ENCODE measurements at regions not wholly inside any gene's neighbourhood (a gene's known extent, or its start where the extent isn't known, plus 50 kb on each side); places are given as distances from the start of the nearest gene placed in this dataset.
A peak's percentile ranks its signal among the peaks of the same experiment; 100 is the strongest.
"Not testable (repeated sequence)": the region's sequence is repeated elsewhere in the genome, so short reads cannot be mapped to it uniquely, and the experiment has no call there.

- no peak for DNase-seq
Observed at GRCh38 chr6:137933696-137934095, 66.6 kb downstream of the TNFAIP3 start.

GRCh38 chr6:137936798-137937197 is 69.7 kb downstream of the TNFAIP3 start:
- DNase-seq: no peak

- DNase-seq: no peak
Observed at GRCh38 chr6:137937834-137938233, 70.8 kb downstream of the TNFAIP3 start.

DNA sequence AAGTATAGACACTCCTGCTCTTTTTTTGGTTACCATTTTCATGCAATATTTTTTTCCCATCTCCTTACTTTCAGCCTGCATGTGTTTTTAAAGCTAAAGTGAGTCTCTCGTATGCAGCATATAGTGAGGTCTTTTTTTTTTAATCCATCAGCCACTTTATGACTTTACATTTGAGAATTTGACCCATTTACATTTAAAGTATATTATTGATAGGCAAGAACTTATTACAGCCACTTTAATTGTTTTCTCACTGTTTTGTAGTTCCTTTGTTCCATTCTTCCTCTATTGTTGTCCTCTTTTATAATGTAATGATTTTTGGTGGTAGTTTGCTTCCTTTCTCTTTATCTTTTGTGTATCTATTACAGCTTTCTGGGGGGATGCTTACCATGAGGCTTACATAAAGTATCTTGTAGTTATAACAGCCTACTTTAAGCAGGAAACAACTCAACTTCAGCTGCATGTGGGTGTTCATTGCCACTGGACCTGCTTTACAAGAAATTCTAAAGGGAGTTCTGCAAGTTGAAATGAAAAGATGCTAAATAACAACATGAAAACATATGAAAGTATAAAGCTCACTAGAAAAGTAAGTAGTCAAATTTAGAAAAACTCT is 71.8 kb downstream of the TNFAIP3 start:
- DNase-seq: no peak

GRCh38 chr6:137941995-137942394 is 74.9 kb downstream of the TNFAIP3 start:
- DNase-seq: no peak

DNA sequence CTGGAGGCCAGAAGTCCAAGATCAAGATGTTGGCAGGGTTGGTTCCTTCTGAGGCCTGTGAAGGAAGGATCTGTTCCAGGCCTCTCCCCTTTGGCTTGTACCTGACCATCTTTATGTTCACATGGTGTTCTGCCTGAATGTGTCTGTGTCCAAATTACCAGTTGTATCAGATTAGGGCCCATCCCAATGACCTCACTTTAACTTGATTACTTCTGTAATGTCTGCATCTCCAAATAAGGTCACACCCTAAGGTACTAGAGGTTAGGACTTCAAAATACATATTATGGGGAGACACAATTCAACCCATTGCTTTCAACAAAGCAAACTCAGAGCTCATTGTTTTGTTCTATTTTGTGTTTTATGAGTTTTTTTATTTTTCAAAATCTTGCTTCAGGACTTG is 75.7 kb downstream of the TNFAIP3 start:
- no peak for DNase-seq

DNA sequence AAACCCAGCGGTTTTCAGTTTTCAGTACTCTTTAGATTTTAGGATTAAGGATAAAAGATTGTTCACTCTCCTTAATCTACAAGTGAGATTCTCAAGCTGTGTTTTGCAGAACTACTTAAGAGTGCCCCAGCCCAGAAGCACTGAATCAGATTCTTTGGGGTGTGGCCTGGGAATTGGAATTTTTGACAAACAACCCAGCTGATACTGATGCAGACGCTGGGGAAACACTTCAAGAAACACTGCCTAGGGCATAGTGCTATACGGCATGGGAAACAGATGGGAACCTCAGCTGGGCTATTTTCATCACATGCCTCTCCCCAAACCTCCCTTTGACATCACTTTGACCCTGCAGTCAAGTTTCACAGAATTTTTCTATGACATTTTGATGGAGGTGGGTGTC is 77.3 kb downstream of the TNFAIP3 start:
- DNase-seq: not testable (repeated sequence)

DNA sequence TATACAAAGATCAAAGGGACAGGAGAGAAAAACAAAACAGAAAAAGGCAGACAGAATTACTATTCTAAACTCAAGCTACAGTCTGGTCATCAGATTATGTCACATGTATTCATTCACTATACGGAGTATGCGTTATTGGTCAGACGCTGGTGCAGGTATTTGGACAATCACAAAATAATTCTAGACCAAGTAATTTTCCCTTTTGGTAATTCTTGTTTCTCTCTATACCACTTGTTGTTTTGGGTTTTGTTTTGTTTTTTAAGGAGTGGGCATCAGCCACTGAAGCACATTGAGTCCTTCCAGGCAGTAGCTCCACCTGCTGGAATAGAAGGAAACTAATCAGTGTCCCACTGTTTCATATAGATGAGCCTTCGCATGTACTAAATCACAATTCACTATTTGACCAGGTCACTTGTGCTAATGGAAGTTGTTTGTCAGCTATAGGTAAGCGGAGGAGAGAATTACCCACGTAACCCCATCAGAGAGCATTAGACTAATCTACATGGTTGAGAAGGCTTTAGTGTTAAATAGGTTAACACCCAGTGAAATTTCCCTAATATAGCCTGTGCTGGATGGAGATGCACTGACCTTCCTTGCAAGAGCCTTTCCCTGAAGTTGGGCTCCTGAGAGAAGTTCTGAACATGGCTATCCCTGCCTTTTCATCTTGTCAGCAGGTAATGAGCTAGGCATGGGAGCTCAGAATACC is 77.9 kb downstream of the TNFAIP3 start:
- peak in 1 of 2 donors; percentile 49 for DNase-seq

DNA sequence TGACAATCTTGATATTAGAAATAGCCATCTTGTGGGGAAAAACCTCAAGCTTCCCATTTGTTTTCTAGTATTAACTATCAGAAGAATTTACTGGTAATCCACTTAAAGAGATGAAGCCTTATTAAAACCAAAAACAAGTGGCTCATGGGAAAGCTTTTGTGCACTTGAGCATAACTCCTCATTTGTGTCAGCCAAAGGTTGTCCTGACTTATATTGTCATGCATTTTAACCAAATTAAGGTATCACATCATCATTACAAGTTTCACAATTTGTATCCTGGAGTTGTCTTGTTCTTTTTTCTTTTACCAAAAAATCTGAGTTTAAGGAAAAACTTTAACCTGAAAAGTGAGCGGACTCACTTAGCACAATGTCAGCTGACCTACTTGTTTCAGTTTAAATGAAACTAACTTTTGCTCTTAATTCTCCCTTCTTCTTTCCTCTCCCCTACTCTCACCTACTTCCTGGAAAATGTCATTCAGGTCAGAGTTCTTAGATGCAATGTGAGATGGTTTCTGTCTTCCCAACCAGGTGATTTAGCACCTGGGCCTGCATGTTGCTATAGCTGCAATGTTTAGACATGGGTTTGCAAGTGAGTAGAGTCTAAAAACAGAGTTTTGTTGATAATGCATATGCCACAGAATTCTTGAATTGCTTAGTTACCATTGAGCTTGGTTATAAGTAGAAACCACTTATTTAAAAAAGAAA is 82.8 kb downstream of the TNFAIP3 start:
- DNase-seq: no peak

DNA sequence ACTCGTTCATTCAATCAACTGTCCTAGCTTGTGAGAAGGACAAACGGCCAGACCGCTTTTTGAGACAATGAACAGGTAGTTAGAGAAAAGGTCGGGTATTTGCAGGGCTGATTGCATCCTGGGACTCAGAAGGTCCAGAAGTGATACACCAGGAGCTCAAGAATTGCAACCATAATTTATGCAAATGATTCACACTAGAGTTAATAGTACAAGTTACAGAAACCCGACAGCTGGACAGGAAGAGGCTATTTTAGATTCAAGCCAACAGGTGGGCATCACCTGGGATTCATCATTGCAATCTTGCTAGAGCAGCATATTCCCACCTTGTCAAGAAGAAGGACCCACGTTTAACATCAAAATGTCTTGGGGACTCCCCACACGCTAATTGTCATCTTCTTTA is 83.5 kb downstream of the TNFAIP3 start:
- DNase-seq: no peak

DNA sequence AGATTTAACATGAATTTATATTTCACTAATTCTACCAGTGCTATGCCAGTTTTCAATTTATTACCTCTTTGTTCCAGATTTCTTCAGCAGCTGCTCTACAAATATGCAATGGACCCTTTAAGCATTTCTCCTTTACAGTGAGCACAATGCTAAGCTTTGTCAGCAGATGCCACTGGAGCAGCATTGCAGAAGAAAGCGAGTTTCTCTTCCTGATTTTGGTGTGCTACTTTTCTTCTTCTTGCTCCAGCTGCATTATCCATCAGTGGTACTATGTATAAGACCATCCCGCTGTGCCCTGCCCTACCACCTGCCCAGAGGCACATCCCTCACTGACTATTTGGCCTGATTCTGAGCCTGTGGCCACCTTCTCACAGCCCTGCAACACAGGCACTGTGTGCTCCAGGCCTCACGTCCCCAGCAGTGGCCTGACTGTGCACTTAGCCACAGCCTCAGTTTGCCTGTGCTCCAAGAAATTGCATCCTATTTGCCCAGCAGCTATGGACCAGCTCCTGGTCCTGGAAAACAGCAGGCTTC is 84.1 kb downstream of the TNFAIP3 start:
- DNase-seq: no peak

DNA sequence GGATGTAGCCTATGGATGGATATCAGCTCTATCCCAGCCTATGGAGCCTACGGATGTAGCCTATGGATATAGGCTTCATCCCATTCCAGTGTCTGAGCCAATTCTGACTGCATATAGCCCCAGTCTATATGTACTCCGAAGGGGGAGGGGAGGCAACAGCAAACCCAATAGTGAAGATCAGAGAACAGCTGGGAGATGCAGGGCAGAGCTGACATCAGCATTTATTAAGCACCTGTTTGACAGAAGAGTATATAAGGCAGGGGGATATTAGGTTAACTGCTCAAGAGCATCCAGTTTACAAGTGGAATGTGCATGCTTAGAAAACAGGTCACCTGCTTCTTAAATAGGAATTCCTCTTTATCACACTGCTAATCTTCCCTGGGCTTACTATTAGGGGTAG is 85.2 kb downstream of the TNFAIP3 start:
- DNase-seq: no peak

GRCh38 chr6:137953761-137954160 is 86.7 kb downstream of the TNFAIP3 start:
- no peak for DNase-seq

- DNase-seq: no peak
Observed at GRCh38 chr6:137954253-137954652, 87.2 kb downstream of the TNFAIP3 start.

GRCh38 chr6:137956098-137956488 is 89.0 kb downstream of the TNFAIP3 start:
- DNase-seq: no peak

DNA sequence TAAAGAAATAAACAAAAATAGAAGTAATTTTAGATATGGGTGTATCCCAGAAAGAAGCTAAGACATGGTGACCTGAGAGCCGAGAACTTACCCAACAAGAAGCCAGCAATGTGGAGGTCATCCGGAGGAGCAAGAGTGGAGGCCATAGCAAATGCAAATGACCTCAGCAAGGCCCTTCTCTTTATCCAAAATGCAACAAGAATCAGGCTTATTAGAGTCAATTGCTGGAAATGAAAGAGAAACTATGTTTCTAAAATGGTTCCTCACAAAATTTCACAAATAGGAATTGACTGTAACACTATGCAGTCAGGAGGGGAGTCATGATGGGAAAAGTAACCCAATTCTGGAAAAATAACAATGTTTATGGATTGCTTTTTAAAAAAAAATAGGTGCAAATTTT is 90.4 kb downstream of the TNFAIP3 start:
- no peak for DNase-seq

DNA sequence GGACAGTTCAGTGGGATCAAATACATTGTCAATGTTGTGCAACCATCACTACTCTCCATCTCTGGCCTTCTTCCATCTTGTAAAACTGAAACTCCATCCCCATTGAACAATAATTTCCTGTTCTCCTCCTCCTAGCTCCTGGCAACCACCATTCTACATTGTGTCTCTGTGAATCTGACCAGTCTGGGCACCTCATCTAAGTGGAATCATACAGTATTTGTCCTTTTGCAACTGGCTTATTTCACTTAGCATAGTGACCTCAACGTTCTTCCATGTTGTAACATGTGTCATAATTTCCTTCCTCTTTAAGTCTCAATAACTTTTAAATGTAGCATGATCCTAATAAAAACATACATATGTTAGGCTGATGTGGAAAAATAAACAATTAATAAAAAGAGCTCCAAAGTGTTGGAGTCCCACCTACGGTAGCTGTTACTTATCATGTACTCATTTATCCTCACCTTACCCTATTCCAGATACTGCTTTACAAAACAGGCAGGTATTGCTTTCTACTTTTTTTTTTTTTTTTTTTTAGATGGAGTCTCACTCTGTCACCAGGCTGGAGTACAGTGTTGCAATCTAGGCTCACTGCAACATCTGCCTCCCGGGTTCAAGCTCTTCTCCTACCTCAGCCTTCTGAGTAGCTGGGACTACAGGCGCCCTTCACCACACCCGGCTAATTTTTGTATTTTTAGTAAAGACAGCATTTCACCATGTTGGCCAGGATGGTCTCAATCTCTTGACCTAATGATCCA is 91.9 kb downstream of the TNFAIP3 start:
- no peak for DNase-seq

GRCh38 chr6:137962725-137963124 is 95.7 kb downstream of the TNFAIP3 start:
- DNase-seq: no peak

DNA sequence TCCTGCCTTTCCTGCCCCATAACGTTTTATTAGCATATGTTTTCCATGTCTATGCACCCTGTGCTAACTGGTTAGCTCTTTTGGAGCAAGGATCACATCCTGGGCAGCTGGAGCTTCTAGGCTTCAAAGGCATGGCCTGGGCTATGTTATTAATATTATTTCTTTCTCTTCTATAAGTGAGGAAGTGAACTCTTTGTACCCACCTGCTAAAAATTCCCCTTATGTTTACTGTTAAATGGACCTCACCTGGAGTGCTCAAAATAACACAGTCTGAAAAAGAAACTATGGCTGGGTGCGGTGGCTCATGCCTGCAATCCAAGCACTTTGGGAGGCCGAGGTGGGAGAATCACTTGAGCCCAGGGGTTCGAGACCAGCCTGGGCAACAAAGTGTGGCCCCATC is 97.8 kb downstream of the TNFAIP3 start:
- DNase-seq: no peak

- DNase-seq: no peak
Observed at GRCh38 chr6:137967689-137968454, 100.8 kb downstream of the TNFAIP3 start.

DNA sequence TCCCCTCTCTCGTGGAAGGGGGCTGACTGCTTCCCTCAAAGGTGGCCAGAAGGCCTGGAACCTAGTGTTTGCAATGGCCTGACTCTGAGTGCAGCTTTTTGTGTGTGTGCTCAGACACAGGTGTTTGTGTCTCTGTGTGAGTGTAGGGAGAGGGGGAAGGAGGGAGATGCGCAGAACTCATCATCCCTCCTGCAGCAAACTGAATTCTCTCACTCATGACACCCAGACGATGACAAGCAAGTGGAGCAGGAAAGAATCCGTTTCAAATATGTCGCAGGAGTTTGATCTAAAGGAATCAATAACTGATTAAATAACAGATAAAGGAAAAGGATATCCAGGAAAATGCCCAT is 101.4 kb downstream of the TNFAIP3 start:
- no peak for DNase-seq

GRCh38 chr6:137968901-137969300 is 101.8 kb downstream of the TNFAIP3 start:
- DNase-seq: no peak

Measured in right lung (tissue), 2 donors.